ENCODE measurements at regions not wholly inside any gene's neighbourhood (a gene's known extent, or its start where the extent isn't known, plus 50 kb on each side); places are given as distances from the start of the nearest gene placed in this dataset.

DNA sequence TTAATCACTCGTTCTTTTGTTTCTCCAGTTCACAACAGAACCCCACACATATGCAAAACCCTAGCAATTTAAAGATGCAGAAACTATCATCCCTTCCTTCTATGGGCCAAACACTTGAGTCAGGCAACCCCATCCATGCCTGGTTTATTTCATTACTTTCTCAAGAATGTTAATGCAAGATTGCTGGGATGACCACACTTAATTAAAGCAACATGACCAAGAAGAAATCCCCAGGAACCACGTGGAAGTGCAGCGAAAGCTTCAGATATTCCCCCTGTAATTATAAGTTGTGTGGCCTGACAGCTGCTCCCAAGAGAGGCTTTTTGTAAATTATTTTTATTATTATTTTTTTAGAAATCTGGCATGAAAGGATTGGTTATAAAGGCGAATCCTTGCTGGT, 246.2 kb upstream of the ID2 start (continued):
- TF ChIP-seq PRDM10 (tag by site-specific recombination; IDR thresholded peaks at IDR 0.05) (no peak), ZSCAN30 (tag by site-specific recombination; IDR thresholded peaks at IDR 0.05) (no peak), ZNF660 (tag by site-specific recombination; IDR thresholded peaks at IDR 0.05) (no peak), ZNF585B (tag by site-specific recombination; IDR thresholded peaks at IDR 0.05) (no peak), KLF8 (tag by site-specific recombination; IDR thresholded peaks at IDR 0.05) (no peak), WT1 (tag by site-specific recombination; IDR thresholded peaks at IDR 0.05) (no peak), ZNF221 (tag by site-specific recombination; IDR thresholded peaks at IDR 0.05; ENCODE audit: borderline replicate concordance) (no peak), ZBTB20 (tag by site-specific recombination; IDR thresholded peaks at IDR 0.05) (no peak)

DNA sequence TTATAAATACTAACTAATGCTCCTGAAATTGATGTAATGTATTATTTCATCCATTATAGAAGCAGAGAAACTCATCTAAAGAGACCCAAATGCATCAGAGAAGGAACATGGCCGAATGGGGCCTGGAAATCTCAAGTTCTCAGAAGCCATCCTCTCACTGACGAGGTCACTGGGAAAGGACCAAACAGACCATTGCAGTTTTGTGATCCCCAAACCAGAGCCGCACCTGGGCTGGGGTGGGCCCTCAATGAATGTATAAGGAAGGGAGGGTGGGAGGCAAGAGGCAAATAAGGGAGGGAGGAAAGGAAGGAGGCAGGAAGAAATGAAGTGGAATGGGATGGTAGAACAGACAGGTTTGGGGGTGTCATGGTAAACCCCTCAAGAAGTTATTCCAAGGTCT, 245.3 kb upstream of the ID2 start:
- ChIA-PET POLR2A (no interaction called here), CTCF (no interaction called here)
- no peak overlapping the region for H3K4me3 ChIP-seq (ENCODE audit: low read depth, low read length)
- no peaks in the 10 kb centered on the region for H3K9me3 ChIP-seq (ENCODE audit: control insufficient read depth, insufficient read depth, low read depth, low read length)
- H3K36me3 ChIP-seq (ENCODE audit: control insufficient read depth in 2 of 2, insufficient read depth in 1 of 2, low read length in 2 of 2), result no peaks in the 10 kb centered on the region
- H3K4me1 ChIP-seq (ENCODE audit: control insufficient read depth, insufficient read depth, low read length), result no peaks in the 10 kb centered on the region
- no peak for TF ChIP-seq ZNF391 (tag by site-specific recombination; IDR thresholded peaks at IDR 0.05; ENCODE audit: borderline replicate concordance, low read depth)
- no peak for TF ChIP-seq HOXA7 (CRISPR knock-in tag; IDR thresholded peaks at IDR 0.05; ENCODE audit: borderline replicate concordance)
- TF ChIP-seq, protein P1, sequence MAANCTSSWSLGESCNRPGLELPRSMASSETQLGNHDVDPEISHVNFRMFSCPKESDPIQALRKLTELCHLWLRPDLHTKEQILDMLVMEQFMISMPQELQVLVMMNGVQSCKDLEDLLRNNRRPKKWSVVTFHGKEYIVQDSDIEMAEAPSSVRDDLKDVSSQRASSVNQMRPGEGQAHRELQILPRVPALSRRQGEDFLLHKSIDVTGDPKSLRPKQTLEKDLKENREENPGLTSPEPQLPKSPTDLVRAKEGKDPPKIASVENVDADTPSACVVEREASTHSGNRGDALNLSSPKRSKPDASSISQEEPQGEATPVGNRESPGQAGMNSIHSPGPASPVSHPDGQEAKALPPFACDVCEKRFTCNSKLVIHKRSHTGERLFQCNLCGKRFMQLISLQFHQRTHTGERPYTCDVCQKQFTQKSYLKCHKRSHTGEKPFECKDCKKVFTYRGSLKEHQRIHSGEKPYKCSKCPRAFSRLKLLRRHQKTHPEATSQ (tag by site-specific recombination; IDR thresholded peaks at IDR 0.05), result no peak
- no peak for TF ChIP-seq ZNF354C (tag by site-specific recombination; IDR thresholded peaks at IDR 0.05; ENCODE audit: borderline replicate concordance, low read depth)
- TF ChIP-seq, protein P2, sequence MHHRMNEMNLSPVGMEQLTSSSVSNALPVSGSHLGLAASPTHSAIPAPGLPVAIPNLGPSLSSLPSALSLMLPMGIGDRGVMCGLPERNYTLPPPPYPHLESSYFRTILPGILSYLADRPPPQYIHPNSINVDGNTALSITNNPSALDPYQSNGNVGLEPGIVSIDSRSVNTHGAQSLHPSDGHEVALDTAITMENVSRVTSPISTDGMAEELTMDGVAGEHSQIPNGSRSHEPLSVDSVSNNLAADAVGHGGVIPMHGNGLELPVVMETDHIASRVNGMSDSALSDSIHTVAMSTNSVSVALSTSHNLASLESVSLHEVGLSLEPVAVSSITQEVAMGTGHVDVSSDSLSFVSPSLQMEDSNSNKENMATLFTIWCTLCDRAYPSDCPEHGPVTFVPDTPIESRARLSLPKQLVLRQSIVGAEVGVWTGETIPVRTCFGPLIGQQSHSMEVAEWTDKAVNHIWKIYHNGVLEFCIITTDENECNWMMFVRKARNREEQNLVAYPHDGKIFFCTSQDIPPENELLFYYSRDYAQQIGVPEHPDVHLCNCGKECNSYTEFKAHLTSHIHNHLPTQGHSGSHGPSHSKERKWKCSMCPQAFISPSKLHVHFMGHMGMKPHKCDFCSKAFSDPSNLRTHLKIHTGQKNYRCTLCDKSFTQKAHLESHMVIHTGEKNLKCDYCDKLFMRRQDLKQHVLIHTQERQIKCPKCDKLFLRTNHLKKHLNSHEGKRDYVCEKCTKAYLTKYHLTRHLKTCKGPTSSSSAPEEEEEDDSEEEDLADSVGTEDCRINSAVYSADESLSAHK (tag by site-specific recombination; IDR thresholded peaks at IDR 0.05), result no peak
- TF ChIP-seq, protein P3, sequence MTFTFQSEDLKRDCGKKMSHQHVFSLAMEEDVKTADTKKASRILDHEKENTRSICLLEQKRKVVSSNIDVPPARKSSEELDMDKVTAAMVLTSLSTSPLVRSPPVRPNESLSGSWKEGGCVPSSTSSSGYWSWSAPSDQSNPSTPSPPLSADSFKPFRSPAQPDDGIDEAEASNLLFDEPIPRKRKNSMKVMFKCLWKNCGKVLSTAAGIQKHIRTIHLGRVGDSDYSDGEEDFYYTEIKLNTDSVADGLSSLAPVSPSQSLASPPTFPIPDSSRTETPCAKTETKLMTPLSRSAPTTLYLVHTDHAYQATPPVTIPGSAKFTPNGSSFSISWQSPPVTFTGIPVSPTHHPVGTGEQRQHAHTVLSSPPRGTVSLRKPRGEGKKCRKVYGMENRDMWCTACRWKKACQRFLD (tag by site-specific recombination; IDR thresholded peaks at IDR 0.05), result no peak
- no peak for TF ChIP-seq ZNF112 (tag by site-specific recombination; IDR thresholded peaks at IDR 0.05)
- TF ChIP-seq ZNF37A (tag by site-specific recombination; IDR thresholded peaks at IDR 0.05), result no peak
- TF ChIP-seq ZNF561 (tag by site-specific recombination; IDR thresholded peaks at IDR 0.05; ENCODE audit: borderline replicate concordance), result no peak
- no peak for TF ChIP-seq ZEB2 (tag by site-specific recombination; IDR thresholded peaks at IDR 0.05)
- H3K27ac ChIP-seq (ENCODE audit: extremely low read depth, low read depth, low read length), result no peak overlapping the region
